ENCODE measurements at regions not wholly inside any gene's neighbourhood (a gene's known extent, or its start where the extent isn't known, plus 50 kb on each side); places are given as distances from the start of the nearest gene placed in this dataset.
"Not testable (repeated sequence)": the region's sequence is repeated elsewhere in the genome, so short reads cannot be mapped to it uniquely, and the experiment has no call there.

DNA sequence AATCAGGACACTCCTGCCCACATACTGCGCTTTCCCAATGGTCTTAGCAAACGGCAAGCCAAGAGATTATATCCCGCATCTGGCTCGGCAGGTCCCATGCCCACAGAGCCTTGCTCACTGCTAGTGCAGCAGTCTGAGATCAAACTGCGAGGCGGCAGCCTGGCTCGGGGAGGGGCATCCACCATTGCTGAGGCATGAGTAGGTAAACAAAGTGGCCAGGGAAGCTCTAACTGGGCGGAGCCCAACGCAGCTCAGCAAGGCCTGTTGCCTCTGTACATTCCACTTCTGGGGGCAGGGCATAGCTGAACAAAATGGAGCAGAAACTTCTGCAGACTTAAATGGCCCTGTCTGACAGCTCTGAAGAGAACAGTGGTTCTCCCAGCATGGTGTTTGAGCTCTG lies 77.5 kb downstream of the ELAPOR2 start:
- H3K27ac Mint-ChIP-seq; H3K27me3 Mint-ChIP-seq; H3K4me3 Mint-ChIP-seq; ATAC-seq; DNase-seq; H3K36me3 Mint-ChIP-seq (ENCODE audit: low read depth); H3K9me3 Mint-ChIP-seq: not testable (repeated sequence)
- peaks cover 29% of the 10 kb centered on the region for H3K4me1 Mint-ChIP-seq

DNA sequence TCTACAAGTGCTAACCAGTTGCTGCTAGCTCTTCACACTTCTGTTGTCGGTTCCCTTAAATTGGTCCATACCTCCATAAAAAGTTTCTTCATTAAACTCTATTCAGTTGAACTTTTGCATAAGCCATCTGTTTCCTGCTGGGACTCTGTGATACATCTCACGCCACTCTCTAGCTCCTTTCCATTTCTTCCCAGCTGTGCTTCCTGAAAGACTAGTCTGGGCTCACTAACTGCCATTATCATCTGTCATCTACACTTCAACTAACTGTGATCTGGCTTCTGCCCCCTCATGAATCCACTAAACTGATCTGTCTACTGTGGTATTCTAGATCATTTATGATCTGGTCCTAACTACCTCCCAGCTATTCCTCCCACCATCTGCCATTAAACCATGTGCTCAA lies 78.3 kb downstream of the ELAPOR2 start:
- Mint-ChIP-seq H3K4me1 (peaks cover 29% of the 10 kb centered on the region), H3K27me3 (peaks cover 1% of the 10 kb centered on the region), H3K9me3 (peaks cover 4% of the 10 kb centered on the region), H3K4me3 (no peak overlapping the region), H3K36me3 (ENCODE audit: low read depth) (peaks cover 8% of the 10 kb centered on the region), H3K27ac (no peak overlapping the region)
- DNase-seq (no peak), ATAC-seq (no peak)

DNA sequence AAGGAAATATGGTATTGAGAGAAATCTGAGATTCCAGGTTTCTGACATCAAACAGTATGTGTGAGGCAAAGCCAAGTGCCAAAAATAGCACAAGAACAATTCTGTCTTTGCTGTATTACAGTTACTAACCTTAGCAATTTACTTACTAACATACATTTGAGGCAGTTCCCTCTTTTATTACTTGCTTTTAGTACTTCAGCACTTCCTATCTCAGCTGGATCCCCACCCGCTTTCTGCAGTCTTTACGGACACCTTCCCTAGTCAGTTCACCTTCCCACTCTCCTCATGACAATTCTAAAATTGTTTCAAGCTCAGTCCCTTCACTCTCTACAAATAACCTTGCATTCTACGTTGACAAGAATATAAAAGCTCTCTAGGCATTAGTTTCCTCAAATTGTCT lies 79.2 kb downstream of the ELAPOR2 start:
- DNase-seq (no peak), ATAC-seq (no peak)
- Mint-ChIP-seq H3K27me3 (peaks cover 1% of the 10 kb centered on the region), H3K36me3 (ENCODE audit: low read depth) (peaks cover 5% of the 10 kb centered on the region), H3K4me1 (peaks cover 29% of the 10 kb centered on the region), H3K27ac (no peak overlapping the region), H3K9me3 (peaks cover 4% of the 10 kb centered on the region), H3K4me3 (no peak overlapping the region)

DNA sequence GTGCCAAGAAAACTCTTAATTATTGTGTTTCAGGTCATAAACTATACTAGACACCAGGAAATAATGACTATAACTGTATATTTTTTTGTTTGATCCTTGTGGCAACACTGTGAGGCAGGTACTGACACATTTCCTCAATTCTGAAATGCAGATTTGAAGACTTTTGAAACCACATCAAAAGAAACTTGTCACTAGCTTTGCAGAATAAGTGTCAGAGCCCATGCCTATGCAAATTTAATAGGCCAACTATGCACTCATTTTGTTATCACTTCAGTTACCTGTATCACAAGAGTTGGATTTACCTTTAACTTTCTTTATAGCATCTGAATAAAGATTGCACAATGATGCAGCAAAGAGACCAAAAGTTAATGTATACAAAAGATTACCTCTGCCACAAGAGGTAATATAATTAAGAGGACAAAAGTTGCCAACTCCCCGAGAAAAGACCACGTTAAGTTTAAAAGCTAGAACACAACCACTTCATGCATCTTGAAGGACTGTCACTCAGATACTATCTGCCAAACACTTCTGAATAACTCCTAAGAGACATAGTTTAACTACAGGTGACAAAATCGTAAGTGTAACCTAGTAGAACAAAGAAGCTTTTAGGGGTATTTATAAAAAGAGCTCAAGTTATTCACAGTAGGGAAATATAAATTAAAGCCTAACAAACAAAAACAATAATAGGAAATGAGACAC lies 80.5 kb downstream of the ELAPOR2 start:
- ATAC-seq, result peak; percentile 91
- Mint-ChIP-seq H3K4me1 (peaks cover 29% of the 10 kb centered on the region), H3K36me3 (ENCODE audit: low read depth) (no peaks in the 10 kb centered on the region), H3K9me3 (peaks cover 4% of the 10 kb centered on the region), H3K4me3 (no peak overlapping the region), H3K27ac (peak overlapping the region; percentile 11), H3K27me3 (peaks cover 1% of the 10 kb centered on the region)
- no peak for DNase-seq

DNA sequence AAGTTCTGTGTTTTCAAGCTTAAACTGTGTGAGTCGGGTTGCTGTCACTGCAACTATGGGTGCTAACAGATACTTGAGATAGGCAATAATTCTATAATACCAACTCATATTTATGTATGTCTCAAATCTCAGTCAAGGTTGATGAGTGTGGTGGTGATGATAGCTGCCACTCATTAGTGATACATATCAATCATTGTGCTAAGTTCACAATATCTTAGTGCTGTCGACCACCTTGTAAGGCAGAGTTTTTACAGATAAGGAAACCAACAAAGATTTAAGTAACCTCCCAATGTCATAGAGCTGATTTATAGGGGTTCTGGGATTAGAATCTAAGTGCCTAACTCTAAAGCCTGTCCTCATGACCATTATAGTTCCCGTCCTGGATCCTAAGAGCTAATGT lies 82.5 kb downstream of the ELAPOR2 start:
- peaks cover 1% of the 10 kb centered on the region for H3K27me3 Mint-ChIP-seq
- H3K4me3 Mint-ChIP-seq, result no peak overlapping the region
- H3K36me3 Mint-ChIP-seq (ENCODE audit: low read depth), result no peaks in the 10 kb centered on the region
- H3K27ac Mint-ChIP-seq, result no peak overlapping the region
- DNase-seq, result no peak
- no peaks in the 10 kb centered on the region for H3K9me3 Mint-ChIP-seq
- no peak for ATAC-seq
- peaks cover 29% of the 10 kb centered on the region for H3K4me1 Mint-ChIP-seq

DNA sequence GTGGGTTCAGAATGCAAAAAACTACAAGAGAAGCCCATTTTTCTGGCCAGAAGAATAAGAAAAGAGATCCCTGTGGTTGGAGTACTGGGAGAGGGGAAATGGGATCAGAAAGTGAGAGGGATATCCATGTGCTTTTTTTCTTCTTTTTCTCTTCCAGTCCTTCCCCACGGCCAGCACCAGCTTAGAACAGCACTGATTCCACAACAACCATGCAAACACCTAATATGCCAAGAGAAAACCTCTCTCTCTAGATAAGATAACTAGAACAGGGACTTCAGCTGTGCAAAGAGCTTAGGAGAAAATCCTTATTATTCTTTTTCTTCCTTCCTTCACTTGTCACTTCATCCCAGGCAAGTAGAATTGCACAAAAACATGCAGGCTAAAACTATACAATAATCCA lies 83.5 kb downstream of the ELAPOR2 start:
- no peak for ATAC-seq
- Mint-ChIP-seq H3K36me3 (ENCODE audit: low read depth) (no peaks in the 10 kb centered on the region), H3K4me1 (peaks cover 34% of the 10 kb centered on the region), H3K4me3 (no peak overlapping the region), H3K27me3 (peaks cover 1% of the 10 kb centered on the region), H3K9me3 (no peaks in the 10 kb centered on the region), H3K27ac (no peak overlapping the region)
- no peak for DNase-seq

DNA sequence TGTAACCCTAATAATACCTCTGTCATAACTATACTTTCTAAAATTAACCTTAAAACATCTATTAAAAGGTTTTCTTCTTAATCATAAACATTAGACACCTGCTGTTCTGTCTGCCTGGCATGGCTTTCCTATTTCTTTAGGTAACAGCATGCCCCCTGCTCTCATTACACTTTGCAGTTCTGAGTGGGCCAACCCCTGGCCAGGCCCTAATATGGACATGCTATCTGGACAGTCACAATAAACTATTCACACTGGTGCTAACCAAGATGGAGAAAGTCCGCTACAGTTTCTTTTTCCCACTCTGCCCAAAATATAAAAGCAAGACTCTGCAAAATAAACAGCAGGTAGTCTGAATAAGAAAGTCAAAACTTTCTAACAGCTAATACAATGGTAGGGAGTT lies 84.0 kb downstream of the ELAPOR2 start:
- Mint-ChIP-seq H3K27me3 (peaks cover 1% of the 10 kb centered on the region), H3K4me3 (no peak overlapping the region), H3K9me3 (no peaks in the 10 kb centered on the region), H3K4me1 (peaks cover 31% of the 10 kb centered on the region), H3K36me3 (ENCODE audit: low read depth) (no peaks in the 10 kb centered on the region), H3K27ac (no peak overlapping the region)
- DNase-seq, result no peak
- ATAC-seq, result no peak

DNA sequence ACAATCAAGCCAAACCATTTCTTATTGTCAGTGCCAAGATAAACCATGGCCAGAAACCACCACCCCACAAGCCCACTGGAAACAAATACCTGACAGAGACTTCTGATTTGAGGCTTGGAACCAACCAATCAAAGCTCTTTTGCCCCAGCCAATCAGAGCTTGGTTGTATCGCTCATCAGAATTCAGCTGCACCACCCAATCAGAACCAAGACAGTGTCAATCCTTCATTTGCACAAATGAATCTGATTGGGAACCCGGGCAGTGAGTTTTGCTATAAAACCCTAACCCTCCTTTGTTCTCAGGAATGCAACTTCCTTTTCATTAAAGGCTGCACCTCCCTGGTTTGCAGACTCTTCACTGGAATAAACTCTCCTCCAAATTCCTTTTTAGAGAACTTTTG lies 87.4 kb downstream of the ELAPOR2 start:
- Mint-ChIP-seq H3K9me3 (no peaks in the 10 kb centered on the region), H3K27ac (no peak overlapping the region), H3K27me3 (peaks cover 1% of the 10 kb centered on the region)

DNA sequence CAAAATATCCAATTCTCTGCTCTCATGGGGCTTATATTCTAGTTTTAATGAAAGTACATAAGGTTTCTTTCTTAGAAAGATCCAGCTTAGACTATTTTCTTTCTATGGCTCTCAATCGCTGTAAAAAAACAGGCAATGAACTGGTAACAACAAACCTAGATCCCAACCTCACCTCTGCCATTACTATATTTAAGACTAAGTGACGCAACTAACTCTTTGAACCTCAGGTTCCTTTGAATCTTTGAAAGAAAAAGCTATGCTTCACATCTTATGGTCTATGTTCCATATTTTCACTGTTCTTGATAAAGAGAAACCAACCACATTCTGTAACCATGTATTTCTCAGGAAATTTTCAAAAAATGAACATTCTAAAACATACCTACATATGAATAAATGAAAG lies 88.5 kb downstream of the ELAPOR2 start:
- Mint-ChIP-seq H3K4me1 (peaks cover 8% of the 10 kb centered on the region), H3K27ac (no peak overlapping the region), H3K4me3 (no peak overlapping the region), H3K36me3 (ENCODE audit: low read depth) (no peaks in the 10 kb centered on the region), H3K9me3 (no peaks in the 10 kb centered on the region), H3K27me3 (no peaks in the 10 kb centered on the region)
- no peak for DNase-seq
- ATAC-seq, result no peak

More for the DNA sequence above, 87.4 kb downstream of the ELAPOR2 start:
- Mint-ChIP-seq H3K36me3 (ENCODE audit: low read depth) (no peaks in the 10 kb centered on the region), H3K4me3 (no peak overlapping the region), H3K4me1 (peaks cover 8% of the 10 kb centered on the region)
- no peak for DNase-seq
- ATAC-seq, result no peak

DNA sequence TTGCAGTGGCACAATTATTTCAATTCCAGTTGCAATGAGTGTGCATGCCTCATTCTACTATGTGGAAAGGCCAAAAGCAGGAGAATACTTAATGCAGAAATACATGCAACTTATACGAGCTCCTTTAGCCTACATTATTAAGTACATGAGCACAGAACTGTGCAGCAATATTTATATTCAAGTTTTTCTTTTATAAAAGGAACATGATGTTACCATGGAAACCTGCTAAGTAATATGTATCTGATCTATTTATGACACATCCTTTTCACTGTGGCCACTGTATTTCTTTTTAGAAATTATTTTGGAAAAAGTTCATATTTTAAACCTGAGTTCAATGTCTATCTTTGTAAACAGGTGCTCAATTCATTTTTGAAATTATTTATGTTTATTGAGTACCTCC lies 88.9 kb downstream of the ELAPOR2 start:
- Mint-ChIP-seq H3K27me3 (no peaks in the 10 kb centered on the region), H3K27ac (no peak overlapping the region), H3K4me3 (no peak overlapping the region), H3K4me1 (peaks cover 8% of the 10 kb centered on the region), H3K9me3 (no peaks in the 10 kb centered on the region), H3K36me3 (ENCODE audit: low read depth) (no peaks in the 10 kb centered on the region)
- DNase-seq, result no peak
- no peak for ATAC-seq

DNA sequence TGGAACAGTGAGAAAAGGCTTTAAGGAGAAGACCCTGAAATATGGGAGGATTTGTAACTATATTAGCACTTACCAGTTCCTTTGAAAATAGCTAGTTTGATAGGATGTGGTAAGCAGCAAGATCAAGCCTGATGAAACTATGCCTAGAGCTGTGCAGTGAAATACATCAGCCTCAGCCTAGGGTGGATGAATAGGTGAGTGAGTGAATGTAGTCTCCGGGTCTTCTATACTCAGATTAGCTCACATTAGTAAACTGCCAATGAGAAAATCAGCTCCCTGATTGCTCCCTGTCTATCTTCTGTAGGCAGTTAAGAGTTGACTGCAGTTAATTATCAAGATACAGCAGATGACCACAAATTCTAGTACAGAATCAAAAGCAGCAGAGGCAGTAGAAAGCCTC lies 89.6 kb downstream of the ELAPOR2 start:
- Mint-ChIP-seq H3K4me3 (no peak overlapping the region), H3K9me3 (no peaks in the 10 kb centered on the region), H3K27ac (no peak overlapping the region), H3K36me3 (ENCODE audit: low read depth) (no peaks in the 10 kb centered on the region), H3K27me3 (no peaks in the 10 kb centered on the region), H3K4me1 (peaks cover 8% of the 10 kb centered on the region)
- ATAC-seq (no peak), DNase-seq (no peak)

DNA sequence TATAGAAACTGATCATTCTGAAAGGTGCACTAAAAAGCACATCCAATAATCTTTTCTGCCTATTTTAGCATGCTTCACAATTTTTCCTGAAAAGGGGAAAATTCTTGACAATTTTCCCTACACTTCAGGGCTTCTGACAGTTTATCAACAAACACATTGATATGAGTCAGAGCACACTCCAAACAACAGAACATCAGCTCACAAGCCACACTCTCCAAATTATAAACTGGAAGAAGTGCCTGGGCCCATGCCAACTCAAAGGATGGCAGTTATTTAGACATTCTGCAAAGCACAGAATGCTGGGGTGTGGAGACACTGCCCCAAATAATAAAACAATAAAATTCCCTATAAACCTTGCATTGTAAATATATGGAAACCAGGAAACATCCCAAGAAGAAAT lies 90.8 kb downstream of the ELAPOR2 start:
- no peaks in the 10 kb centered on the region for H3K36me3 Mint-ChIP-seq (ENCODE audit: low read depth)
- no peak for ATAC-seq

DNA sequence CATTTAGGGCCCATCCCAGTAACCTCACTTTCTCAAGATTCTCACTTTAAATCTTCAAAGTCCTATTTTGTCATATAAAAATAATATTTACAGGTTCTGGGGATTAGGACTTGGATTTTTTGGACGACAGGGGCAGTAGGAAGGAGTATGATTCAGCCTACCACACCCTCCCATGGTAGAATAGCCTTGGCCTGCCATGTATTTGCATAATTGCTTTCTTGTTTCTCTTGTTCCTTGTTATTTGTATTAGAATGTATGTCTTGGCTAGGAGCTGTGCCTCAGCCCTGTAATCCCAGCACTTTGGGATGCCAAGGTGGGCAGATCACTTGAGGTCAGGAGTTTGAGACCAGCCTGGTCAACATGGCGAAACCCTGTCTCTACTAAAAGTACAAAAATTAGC lies 92.5 kb downstream of the ELAPOR2 start:
- Mint-ChIP-seq H3K4me1 (peaks cover 11% of the 10 kb centered on the region), H3K4me3 (no peak overlapping the region), H3K9me3 (no peaks in the 10 kb centered on the region), H3K36me3 (ENCODE audit: low read depth) (no peaks in the 10 kb centered on the region), H3K27ac (no peak overlapping the region), H3K27me3 (no peaks in the 10 kb centered on the region)
- no peak for DNase-seq
- ATAC-seq, result no peak

More for the DNA sequence above, 90.8 kb downstream of the ELAPOR2 start:
- H3K4me1 Mint-ChIP-seq, result peaks cover 10% of the 10 kb centered on the region
- H3K4me3 Mint-ChIP-seq, result no peak overlapping the region
- H3K27ac Mint-ChIP-seq, result no peak overlapping the region
- DNase-seq, result no peak
- H3K27me3 Mint-ChIP-seq, result no peaks in the 10 kb centered on the region
- no peaks in the 10 kb centered on the region for H3K9me3 Mint-ChIP-seq

DNA sequence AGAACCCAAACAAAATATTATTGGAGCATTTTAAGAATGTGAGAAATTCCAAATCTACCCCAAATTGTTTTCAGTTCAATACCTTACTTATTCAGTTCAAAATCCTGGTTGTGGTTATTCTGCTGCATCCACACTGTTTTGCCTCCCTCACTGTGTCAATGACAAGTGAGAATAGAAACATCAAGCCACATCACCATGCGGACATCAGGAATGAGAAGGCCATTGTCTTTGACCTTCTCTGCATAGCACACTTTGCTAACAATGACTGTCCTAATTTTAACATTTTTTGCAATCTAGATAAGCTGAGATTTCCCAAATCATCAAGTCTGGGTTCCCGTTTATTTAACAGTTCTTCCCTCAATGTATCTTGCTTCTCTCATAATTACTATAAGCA lies 93.7 kb downstream of the ELAPOR2 start:
- Mint-ChIP-seq H3K27me3 (no peaks in the 10 kb centered on the region), H3K4me1 (peaks cover 5% of the 10 kb centered on the region), H3K4me3 (no peak overlapping the region), H3K36me3 (ENCODE audit: low read depth) (no peaks in the 10 kb centered on the region), H3K9me3 (no peaks in the 10 kb centered on the region), H3K27ac (no peak overlapping the region)
- ATAC-seq, result no peak
- DNase-seq, result no peak

DNA sequence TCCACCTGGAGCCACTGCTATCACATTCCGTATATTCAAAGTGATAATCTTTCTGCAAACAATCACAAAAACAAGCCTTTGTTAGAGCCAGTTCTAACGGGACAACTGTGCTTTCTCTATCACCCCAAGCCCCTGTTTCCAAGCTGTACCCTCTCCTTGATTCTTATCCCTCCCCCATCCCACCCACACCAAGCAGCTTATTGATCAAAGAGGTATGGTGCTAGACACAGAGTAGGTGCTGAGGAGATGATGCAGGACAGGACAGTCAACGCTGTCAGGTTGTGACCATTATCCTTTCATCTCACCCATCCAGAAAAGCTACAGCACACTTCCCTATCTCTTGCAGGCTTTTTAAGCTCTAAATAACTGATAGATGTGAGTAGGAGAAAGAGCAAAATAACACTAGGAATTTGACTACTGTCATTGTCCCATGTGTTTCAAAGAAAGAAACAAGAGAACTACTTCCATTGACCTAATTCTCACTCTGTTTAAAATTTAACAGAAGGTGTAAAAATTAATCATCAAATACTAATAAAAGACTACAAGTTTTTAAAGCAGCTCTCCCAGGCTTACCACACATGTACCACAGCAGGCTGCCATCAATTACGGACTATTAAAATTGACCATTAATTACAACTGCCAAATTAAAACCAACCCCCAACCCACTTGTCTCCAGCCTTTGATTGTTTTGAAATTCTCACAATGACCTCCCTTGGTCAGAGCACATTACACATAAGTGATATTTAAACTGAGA lies 94.3 kb downstream of the ELAPOR2 start:
- no peak for DNase-seq
- Mint-ChIP-seq H3K27ac (no peak overlapping the region), H3K4me3 (no peak overlapping the region), H3K9me3 (no peaks in the 10 kb centered on the region), H3K4me1 (peaks cover 5% of the 10 kb centered on the region), H3K36me3 (ENCODE audit: low read depth) (no peaks in the 10 kb centered on the region), H3K27me3 (no peaks in the 10 kb centered on the region)
- ATAC-seq, result no peak

Measured in activated naive CD8-positive, alpha-beta T cell treated with anti-CD3 and anti-CD28 coated beads, Interleukin-2, amount 50 U/mL, for 24 hours (primary cell).